MCF 10A (cell line): ENCODE measurements at regions not wholly inside any gene's neighbourhood (a gene's known extent, or its start where the extent isn't known, plus 50 kb on each side); places are given as distances from the start of the nearest gene placed in this dataset.

Source experiments
- BruUV-seq: library from RNA; stranded (reverse); fragments of 400-500 nt; replicated peaks from 2 replicates; lab custom pipeline; 2021; lab: Mats Ljungman, UMichigan
- CTCF ChIA-PET: fragments of 300-600 bp; sonication (Branson Sonifier 250); formaldehyde crosslinking; extraction: SDS; loops from one replicate; lab custom pipeline; 2021; ENCODE audit warnings: antibody characterized with exemption, inconsistent platforms; lab: Yijun Ruan, JAX
- POLR2A ChIA-PET: fragments of 300-600, 350-650 bp; sonication (Branson Sonifier 250); formaldehyde crosslinking; extraction: SDS; loops from one replicate; lab custom pipeline; 2020; ENCODE audit warnings: antibody characterized with exemption, inconsistent platforms; lab: Yijun Ruan, JAX
- DNase-seq: peaks from one replicate; pipeline ENCODE4 v3.0.0-alpha.2; 2018; ENCODE audit not compliant: unreplicated experiment
- H3K27ac Mint-ChIP-seq: one replicate; pipeline ENCODE4 v1.8.0; 2022; ENCODE audit warnings: mild to moderate bottlenecking, low read depth, mixed read lengths; ENCODE audit not compliant: unreplicated experiment
- H3K27me3 Mint-ChIP-seq: one replicate; pipeline ENCODE4 v1.8.0; 2022; ENCODE audit warnings: mixed read lengths; ENCODE audit not compliant: insufficient read depth, unreplicated experiment
- H3K36me3 Mint-ChIP-seq: one replicate; pipeline ENCODE4 v1.8.0; 2022; ENCODE audit warnings: mild to moderate bottlenecking, moderate library complexity, mixed read lengths; ENCODE audit not compliant: insufficient read depth, unreplicated experiment
- H3K4me1 Mint-ChIP-seq: one replicate; pipeline ENCODE4 v1.8.0; 2022; ENCODE audit warnings: mixed read lengths; ENCODE audit not compliant: insufficient read depth, unreplicated experiment
- H3K4me3 Mint-ChIP-seq: one replicate; pipeline ENCODE4 v1.8.0; 2022; ENCODE audit warnings: mild to moderate bottlenecking, moderate library complexity, mixed read lengths; ENCODE audit not compliant: unreplicated experiment
- H3K9me3 Mint-ChIP-seq: one replicate; pipeline ENCODE4 v1.8.0; 2022; ENCODE audit warnings: mixed read lengths; ENCODE audit not compliant: unreplicated experiment
- intact Hi-C: fragments of 100-400 bp; cut with micrococcal nuclease; formaldehyde crosslinking; loops from 2 replicates; pipeline ENCODE4 v1.14.1; 2022
- TF ChIP-seq, protein P1 (sequence below): fragments of 200-600 bp; IDR thresholded peaks from one replicate; pipeline ENCODE4 v1.8.0; 2022; ENCODE audit warnings: antibody characterized with exemption, mild to moderate bottlenecking; ENCODE audit not compliant: unreplicated experiment

DNA sequence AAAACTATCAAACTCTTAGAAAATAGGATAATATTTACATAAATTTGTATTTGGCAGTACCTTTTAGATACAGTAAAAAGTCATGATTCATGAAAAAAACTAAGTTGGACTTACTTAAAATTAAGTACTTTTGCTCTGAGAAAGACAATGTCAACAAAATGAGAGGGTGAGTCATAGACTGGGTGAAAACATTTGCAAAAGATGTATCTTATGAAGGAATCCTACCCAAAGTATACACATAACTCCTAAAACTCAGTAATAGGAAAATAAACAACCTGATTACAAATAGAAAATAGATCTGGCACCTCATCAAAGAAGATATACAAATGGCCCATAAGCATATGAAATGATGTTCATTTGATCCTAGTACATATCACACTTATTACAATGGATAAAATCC lies 1154.6 kb downstream of the JRKL start:
- DNase-seq: no peak

DNA sequence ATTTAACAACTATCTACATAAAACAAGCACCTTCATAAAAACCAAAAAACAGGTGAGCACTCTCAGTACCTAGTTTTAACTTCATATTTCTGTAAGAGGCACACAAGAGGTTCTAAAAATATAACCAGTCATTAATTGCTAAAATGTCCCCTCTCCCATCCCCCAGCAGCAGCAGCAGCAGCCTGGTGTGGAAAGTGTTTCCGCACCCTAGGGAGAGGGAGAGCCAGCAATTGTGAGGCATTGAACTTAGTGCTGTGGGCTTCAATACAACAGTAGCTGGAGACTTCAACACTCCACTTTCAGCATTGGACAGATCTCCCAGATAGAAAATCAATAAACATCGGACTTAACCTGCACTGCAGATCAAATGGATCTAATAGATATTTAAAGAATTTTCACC lies 1158.5 kb downstream of the JRKL start:
- H3K4me3 Mint-ChIP-seq: no peak overlapping the region
- intact Hi-C loops: no loop called here

More for the DNA sequence above, 1154.6 kb downstream of the JRKL start:
- BruUV-seq: no TSS peak
- TF ChIP-seq, protein P1, sequence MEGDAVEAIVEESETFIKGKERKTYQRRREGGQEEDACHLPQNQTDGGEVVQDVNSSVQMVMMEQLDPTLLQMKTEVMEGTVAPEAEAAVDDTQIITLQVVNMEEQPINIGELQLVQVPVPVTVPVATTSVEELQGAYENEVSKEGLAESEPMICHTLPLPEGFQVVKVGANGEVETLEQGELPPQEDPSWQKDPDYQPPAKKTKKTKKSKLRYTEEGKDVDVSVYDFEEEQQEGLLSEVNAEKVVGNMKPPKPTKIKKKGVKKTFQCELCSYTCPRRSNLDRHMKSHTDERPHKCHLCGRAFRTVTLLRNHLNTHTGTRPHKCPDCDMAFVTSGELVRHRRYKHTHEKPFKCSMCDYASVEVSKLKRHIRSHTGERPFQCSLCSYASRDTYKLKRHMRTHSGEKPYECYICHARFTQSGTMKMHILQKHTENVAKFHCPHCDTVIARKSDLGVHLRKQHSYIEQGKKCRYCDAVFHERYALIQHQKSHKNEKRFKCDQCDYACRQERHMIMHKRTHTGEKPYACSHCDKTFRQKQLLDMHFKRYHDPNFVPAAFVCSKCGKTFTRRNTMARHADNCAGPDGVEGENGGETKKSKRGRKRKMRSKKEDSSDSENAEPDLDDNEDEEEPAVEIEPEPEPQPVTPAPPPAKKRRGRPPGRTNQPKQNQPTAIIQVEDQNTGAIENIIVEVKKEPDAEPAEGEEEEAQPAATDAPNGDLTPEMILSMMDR: no peak
- Mint-ChIP-seq H3K9me3 (peaks cover 8% of the 10 kb centered on the region), H3K27me3 (peaks cover 14% of the 10 kb centered on the region), H3K36me3 (peaks cover under 1% of the 10 kb centered on the region), H3K27ac (no peak overlapping the region), H3K4me1 (no peaks in the 10 kb centered on the region), H3K4me3 (no peak overlapping the region)
- POLR2A ChIA-PET: no interaction called here
- CTCF ChIA-PET: no interaction called here
- intact Hi-C loops: no loop called here

DNA sequence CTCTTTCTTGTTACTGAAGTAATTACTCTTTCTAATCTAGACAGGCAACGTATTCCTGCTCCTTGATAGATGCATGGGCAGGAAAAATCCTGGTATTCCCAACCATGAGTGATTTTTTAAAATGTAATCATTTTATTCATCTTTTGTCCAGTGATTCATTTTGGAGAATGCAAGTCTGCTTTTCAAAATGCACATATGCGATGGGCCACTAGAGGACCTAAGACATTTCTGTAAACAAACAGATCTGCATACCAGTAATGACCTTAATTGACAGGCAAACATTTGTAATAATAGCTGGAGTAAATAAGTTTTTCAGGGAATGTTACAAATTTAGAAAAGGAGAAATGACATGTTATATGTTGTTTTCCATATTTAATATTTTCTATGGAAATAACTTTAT lies 1167.6 kb downstream of the JRKL start:
- BruUV-seq: no TSS peak
- no peaks in the 10 kb centered on the region for H3K9me3 Mint-ChIP-seq
- H3K4me1 Mint-ChIP-seq: no peaks in the 10 kb centered on the region
- no peak overlapping the region for H3K4me3 Mint-ChIP-seq
- CTCF ChIA-PET: interaction anchor here (0.7 kb wide), 1 partner anchor 30 kb away, joined by 4 read pairs; no protein-coding TSS in a partner anchor
- H3K36me3 Mint-ChIP-seq: no peaks in the 10 kb centered on the region
- H3K27me3 Mint-ChIP-seq: peaks cover 87% of the 10 kb centered on the region
- no peak overlapping the region for H3K27ac Mint-ChIP-seq
- intact Hi-C loops: no loop called here
- POLR2A ChIA-PET: no interaction called here
- no peak for DNase-seq
- TF ChIP-seq, protein P1: peak; percentile 23

More for the DNA sequence above, 1158.5 kb downstream of the JRKL start:
- CTCF ChIA-PET: no interaction called here
- BruUV-seq: no TSS peak
- no peaks in the 10 kb centered on the region for H3K9me3 Mint-ChIP-seq
- TF ChIP-seq, protein P1: no peak
- no peaks in the 10 kb centered on the region for H3K36me3 Mint-ChIP-seq
- H3K4me1 Mint-ChIP-seq: no peaks in the 10 kb centered on the region
- POLR2A ChIA-PET: no interaction called here
- H3K27ac Mint-ChIP-seq: no peak overlapping the region
- DNase-seq: no peak
- H3K27me3 Mint-ChIP-seq: peaks cover 45% of the 10 kb centered on the region

DNA sequence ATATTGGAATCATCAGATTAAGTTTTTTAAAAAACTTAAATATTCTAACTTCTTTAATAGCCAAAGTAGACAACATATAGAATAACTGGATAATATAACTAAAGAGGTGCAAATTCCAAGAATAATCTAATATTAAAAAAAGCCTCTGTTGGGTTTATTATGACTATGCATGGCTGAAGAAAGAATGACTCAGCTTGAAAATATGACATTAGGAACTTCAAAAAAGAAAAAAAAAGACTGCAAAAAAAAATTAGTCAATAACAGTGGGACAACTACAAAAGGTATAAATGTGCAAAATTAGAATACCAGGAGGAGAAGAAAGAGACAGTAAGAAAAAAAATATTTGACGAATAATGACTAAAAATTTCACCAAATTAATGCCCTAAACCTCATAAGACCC lies 1178.0 kb downstream of the JRKL start:
- TF ChIP-seq, protein P1: no peak
- intact Hi-C loops: no loop called here
- H3K4me3 Mint-ChIP-seq: no peak overlapping the region
- no TSS peak for BruUV-seq
- H3K9me3 Mint-ChIP-seq: peaks cover 10% of the 10 kb centered on the region
- CTCF ChIA-PET: interaction anchor here (0.6 kb wide), 1 partner anchor 112 kb away, joined by 3 read pairs; no protein-coding TSS in a partner anchor
- H3K36me3 Mint-ChIP-seq: no peaks in the 10 kb centered on the region
- H3K4me1 Mint-ChIP-seq: no peaks in the 10 kb centered on the region
- no peak overlapping the region for H3K27ac Mint-ChIP-seq
- POLR2A ChIA-PET: no interaction called here
- DNase-seq: no peak
- peaks cover 28% of the 10 kb centered on the region for H3K27me3 Mint-ChIP-seq
